GM18508 (cell line): ENCODE measurements at regions not wholly inside any gene's neighbourhood (a gene's known extent, or its start where the extent isn't known, plus 50 kb on each side); places are given as distances from the start of the nearest gene placed in this dataset.
"Not testable (repeated sequence)": the region's sequence is repeated elsewhere in the genome, so short reads cannot be mapped to it uniquely, and the experiment has no call there.

Experiments
- ATAC-seq: cut with Tn5 transposase; IDR thresholded peaks from one replicate; pipeline ENCODE4 v1.9.1; 2021; ENCODE audit warnings: moderate number of reproducible peaks; ENCODE audit not compliant: insufficient read depth, unreplicated experiment

DNA sequence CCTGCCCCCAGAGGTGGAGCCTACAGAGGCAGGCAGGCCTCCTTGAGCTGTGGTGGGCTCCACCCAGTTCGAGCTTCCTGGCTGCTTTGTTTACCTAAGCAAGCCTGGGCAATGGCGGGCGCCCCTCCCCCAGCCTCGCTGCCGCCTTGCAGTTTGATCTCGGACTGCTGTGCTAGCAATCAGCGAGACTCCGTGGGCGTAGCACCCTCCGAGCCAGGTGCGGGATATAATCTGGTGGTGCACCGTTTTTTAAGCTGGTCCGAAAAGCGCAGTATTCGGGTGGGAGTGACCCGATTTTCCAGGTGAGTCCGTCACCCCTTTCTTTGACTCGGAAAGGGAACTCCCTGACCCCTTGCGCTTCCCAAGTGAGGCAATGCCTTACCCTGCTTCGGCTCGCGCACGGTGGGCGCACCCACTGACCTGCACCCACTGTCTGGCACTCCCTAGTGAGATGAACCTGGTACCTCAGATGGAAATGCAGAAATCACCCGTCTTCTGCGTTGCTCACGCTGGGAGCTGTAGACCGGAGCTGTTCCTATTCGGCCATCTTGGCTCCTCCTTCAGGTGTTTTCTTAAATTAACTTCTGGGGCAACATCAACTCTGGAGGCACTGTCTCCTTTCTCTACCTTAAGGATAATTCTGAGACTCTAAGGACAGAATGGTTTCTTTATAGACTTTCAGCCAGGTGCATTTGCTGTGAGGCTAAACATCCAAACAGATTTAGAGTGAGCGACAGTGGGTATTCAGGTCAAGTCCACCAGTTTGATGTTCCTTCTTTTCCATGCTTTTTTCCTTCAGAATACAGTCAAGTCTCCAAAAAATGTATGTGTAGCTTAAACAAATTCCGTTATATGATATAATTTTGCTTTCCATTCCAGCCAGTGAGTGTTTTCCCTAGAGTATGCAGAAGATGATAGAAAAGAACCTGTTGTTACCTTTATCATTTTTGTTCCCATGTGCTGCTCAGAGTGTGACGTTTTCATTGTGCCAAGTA lies 170.8 kb downstream of the KCNRG start:
- not testable (repeated sequence) for ATAC-seq

DNA sequence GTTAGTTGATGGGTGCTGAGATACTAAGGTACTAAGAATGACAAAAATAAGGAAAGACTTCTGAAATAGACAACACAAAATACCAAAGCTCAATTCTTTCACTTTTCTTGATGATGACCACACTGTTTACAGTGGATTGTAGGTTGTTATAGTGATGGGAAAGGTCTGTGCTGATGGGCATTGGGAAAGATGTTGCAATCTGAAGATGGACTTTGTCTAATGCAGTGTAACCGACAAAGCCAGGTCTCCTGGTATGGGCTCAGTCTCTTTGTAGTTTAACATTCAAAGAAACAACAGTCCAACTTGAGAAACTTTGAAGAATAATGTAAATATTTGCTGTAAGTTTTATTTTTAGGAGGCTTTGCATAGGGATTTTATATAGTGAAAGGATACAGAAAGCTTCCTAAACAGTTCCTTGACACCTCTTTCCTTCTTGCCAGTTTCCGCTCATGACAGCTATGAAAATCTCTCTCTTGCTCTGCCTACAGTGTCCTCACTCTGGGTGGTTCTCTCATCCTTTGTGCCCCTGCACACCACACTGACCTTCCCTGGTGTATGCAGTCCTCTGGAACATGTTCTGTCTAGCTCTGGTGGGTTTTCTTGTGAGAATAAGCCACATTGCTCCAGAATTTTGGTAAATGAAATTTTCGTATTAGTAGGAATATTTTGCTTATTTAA lies 172.2 kb downstream of the KCNRG start:
- ATAC-seq, result no peak

DNA sequence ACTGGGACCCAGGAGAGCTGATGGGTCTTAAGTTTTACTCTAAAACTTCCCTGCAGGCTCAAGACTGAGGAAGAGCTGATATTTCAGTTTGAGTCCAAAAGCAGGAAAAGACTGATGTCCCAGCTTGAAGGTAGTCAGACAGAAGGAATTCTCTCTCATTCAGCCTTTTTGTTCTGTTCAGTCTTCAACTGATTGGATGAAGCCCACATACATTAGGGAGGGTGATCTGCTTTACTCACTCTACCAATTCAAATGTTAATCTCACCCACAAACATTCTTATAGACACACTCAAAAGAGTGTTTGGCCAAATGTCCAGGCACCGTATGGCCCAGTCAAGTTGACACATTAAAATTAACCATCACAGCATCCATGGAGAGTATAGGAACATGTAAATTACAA lies 173.5 kb downstream of the KCNRG start:
- ATAC-seq, result no peak

DNA sequence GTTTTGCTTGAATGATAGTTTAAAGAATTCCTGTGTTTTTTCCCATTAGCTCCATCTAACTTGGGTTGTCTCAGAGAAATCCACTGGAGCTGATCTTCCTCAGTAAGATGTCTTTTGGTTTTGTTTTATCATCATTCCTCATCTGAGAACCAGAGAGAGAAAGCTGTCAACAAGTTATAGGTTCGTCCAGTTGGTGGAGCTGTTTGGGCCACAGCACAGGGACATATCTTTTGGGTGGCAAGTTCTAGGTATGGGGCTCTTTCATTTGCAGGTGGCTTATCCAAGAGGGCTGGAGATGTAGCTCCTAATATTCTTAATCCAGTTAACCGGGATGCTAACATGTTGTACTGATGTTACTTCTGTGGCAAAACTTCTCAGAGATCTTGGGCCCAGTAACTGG lies 174.2 kb downstream of the KCNRG start:
- ATAC-seq, result no peak

DNA sequence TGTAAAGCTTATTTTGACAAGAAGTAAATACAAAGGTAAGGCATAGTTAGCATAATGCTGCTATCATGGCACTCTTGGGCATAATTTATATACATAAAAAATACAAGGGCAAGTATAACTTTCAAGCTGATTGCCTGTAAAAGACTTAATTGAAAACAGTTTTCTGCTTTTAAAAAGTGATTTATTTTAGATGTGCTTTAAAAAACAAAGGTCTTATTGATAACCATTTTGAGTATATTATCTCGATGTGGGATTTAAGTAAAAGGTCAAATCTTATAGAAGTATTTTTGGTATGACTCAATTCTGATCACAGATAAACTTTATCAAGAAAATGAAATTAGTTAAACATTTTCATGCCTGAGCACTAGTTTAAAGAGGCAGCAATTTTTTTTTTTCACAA lies 175.8 kb downstream of the KCNRG start:
- ATAC-seq, result no peak

DNA sequence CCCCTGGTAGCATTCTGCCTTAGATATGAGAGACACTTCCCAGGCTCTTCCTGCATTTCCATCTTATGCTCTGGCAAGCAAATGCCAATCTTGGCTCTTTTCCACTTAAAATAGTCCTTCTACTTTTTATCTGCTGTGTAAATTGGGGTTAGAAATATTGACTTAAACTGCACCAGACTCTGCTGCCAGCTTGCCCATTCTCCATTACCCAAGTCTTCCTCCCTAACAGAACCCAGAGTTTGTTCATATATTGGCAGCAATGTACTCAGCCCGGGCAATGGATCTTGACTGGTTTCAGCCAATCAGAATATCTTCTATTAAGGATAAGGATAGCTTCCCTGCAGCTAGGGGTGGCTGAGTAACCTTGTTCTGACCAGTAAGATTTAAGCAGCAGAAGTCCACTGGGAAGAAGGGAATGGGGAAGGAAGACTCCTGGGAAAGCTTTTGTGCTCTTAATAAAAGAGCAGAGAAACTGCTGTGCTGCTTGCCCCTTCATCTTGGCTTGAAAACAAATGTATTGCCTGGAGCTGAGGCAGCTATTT lies 177.1 kb downstream of the KCNRG start:
- no peak for ATAC-seq

DNA sequence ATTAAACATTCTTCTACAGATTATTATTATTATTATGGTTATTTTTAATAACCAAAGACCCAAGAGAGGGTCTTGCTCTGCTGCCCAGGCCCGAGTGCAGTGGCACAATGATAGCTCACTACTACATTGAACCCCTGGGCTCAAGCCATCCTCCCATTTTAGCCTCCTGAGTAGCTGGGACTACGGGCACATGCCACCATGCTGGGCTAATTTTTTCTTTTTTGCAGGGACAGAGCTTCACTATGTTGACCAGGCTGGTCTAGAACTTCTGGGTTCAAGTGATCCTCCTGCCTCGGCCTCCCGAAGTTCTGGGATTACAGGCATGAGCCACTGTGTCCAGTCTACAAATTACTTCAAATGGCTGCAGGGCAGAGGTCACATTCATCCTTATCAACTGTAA lies 179.8 kb downstream of the KCNRG start:
- ATAC-seq, result no peak

DNA sequence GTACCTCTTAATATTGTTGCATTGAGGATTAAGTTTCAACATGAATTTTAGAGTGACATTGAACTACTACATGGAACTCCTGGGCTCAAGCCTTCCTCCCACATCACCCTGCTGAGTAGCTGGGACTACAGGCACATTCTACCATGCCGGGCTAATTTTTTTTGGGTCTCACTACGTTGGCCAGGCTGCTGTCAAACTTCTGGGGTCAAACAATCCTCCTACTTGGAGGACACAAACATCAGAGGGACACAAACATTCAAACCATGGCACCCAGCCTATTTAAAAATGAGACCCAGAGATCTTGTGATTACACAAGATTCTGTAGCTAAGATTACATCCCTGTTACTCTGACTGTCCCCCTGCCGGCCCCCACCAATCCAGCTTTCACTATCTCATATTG lies 180.9 kb downstream of the KCNRG start:
- ATAC-seq, result no peak

DNA sequence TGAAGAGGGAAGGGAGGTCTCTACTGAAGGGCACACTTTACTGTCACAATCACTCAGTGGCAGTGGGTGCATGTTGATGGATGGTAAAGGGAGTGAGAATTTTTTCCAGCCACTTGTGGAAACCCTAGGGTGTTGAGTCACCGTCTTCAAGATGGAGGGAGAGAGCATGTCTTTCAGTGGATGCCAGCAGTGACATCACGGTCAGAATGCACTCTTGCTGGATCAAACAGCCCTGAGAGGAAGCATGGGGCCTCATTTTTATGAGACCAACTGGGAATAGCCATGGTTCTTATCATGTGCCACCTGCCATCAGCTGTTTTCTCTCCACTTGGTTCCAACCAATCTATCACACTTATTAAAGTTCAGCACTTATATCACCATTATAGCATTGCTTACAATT lies 182.5 kb downstream of the KCNRG start:
- no peak for ATAC-seq

DNA sequence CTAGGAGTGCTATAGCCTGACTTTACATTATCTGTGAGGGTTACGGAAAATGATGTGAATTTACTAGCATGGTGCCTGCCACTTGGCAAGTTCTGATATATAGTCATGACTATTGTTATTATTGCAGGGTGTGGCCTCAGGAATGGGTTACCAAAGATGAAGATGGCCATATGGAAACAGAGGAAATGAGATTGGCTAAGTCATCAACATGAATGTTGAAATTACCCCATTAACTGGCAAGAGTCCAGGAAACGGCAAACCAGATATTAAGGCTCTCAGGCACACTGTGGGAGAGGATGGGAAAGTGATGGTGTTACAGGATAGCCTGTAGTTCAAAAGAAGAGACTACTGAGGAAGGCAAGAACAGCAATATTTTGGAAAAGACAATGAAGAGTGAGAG lies 183.3 kb downstream of the KCNRG start:
- ATAC-seq, result no peak

DNA sequence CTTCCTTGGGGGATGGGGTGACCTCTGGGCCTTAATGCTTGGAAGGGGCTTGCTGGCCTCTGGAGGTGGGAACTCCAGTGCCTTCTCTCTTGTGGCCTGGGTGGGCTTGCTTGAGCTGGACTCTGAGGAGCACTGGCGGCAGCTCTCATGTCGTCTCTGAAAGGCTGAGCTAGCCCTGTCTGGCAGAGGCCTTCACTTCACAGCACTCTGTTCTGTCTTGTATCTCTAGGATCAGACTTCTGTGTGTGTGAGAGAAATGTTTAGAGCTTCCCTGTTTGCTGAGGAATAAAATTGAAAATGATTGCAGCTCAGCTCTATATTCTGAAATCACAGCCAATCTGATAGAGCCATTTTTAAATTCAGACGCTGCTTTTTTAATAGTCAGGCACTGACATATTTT lies 185.3 kb downstream of the KCNRG start:
- ATAC-seq, result no peak

DNA sequence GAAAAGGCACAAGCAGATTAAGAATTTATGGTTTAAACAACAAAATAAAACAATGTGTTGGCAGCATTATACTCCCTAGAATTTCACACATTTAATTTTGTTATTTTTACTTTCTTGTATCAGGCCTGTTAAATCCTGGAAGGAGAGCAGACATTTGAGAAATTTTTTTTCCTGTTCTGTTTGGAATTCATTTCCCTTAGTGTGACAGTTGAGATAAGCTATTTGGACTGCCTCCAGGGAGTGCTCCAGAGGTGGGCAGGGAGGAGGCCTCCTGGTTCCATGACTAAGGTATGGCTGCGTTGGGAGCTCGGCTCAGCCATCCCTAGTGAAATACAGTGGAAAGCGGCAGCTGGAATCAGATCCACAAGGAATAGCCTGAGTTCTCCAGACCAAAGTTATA lies 185.7 kb downstream of the KCNRG start:
- no peak for ATAC-seq

DNA sequence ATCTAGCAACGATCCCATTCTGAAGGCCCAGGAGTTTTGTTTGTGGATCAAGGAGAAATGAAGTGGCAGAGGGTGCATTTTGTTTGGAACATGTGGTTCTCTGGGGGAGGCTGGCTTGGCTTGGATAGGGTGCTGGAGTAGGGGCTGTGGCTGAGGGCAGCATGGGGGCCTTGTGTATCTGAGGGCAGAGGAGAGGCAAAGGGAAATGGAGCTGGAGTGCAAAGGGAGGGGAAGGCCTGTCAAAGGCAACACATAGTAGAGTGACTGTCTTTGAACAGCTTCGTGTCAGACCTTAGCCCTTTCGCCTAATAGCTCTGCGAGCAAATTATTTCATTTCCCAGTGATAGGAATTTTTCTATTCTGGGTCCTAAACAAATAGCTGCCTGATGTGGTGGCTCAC lies 187.2 kb downstream of the KCNRG start:
- ATAC-seq, result no peak

DNA sequence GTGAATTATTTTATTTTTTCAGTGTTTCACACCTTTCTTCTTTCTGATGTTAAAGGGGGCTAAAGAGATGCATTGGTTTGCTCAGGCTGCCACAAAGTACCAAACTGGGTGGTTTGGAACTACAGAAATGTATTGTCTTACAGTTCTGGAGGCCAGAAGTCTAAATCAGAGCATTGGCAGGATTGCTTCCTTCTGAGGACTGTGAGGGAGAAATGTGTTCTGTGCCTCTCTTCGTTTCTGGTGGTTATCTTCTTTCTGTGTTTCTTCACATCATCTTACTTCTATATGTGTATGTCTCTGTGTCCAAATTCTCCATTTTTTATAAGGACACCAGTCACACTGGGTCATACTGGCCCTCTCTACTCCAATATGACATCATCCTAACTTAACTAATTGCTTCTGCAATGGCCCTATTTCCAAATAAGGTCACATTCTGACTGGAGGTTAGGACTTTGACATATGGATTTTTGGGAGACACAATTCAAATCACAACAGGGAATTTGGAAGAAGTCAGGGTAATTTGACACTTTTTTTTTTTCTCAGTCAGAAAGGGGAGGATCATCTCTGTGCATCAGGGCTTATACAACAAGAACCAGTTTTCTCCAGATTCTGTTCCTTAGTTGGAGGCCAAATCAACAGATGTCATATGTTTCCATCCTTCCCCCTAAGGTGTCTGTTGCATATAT lies 188.2 kb downstream of the KCNRG start:
- no peak for ATAC-seq

DNA sequence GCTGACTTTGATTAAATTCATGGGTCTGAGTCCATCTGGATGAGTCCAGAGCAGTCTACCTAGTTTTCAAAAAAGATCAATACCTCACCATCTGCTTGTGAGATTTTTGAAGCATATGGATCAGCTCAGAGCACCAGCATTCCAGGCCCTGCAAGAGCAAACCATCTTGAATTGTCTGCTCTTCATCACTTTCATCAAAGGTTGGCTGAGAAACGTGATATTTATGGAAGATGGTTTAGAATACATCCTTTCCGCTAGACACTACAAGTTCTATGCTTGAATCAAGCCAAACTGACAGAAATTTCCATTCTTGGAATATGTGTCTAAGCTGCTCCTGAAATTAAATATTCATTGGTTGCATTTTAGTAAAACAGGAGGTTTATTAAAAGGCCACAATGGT lies 190.3 kb downstream of the KCNRG start:
- no peak for ATAC-seq

DNA sequence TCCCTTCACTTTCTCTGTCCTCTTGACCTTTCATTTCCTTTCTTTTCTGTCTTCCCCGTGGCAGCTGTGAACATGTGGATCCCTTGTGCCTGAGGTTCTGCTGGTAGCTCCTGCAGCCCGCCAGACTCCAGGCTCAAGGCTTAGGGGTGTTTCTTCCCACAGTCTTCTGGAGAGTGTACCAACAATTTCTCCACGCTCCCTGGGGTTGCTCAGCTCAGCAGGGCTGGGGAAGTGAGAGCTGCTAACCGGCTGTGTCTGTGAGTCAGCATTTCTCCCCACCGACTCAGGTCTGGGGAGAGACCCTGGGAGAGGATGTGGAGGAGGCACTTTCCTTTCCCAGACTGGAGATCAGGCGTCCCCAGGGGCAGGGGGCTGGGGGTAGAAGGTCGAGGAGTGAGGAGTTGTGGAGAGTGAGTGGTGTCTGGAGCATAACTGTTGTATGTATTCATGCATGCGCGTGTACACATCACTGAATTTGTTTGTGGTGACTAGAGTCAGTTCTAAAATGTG lies 193.6 kb downstream of the KCNRG start:
- no peak for ATAC-seq

DNA sequence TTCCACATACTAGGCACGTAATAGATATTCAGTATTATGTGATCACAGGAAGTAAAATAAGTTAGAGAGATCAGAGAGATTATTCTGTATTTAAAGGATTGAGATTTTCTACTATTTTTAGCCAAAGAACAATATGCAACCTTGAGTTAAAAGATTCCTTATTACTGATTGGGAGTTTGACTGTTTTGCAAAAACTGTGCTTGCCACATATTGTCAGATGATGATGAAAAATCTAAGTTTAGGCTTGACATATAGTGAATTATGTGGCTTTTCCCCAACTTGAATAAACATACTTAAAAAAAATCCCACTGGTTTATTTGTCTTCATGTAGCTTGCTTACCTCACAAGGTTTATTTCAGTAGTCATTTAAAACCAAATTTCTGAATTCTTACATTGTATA lies 194.4 kb downstream of the KCNRG start:
- ATAC-seq, result no peak

DNA sequence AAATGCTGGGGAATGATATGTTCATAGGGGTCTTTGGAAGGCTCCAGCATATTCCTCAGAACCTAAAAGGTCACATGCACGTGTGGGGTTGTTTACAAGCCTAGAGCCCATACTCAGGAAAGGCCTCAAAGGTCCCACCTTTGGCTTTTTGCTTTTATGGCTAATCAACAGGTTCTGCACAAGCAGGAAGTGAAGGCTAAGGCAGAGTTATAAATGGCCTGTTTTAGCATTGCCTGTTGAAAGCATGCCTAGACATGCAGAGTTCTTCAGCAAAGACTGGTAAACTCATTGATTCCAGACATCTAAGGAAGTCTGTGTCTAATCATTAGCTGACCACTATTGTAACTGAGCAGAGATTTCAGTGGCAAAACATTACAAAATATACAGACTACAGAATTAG lies 198.3 kb downstream of the KCNRG start:
- no peak for ATAC-seq

DNA sequence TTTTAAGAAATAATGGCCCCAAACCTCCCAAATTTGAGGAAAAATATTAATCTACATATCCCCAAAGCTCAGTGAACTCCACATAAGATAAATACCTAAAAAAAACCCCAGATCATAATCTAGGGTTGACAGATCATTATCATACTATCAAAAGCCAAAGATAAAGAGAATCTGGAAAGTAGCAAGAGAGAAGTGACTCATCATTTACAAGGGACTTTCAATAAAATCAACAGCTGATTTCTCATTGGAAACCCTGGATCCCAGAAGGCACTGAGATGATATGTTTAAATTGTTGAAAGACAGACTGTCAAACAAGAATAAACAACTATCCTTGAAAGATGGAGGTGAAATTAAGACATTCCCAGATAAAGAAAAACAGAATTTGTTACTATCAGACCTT lies 199.3 kb downstream of the KCNRG start:
- ATAC-seq, result no peak

DNA sequence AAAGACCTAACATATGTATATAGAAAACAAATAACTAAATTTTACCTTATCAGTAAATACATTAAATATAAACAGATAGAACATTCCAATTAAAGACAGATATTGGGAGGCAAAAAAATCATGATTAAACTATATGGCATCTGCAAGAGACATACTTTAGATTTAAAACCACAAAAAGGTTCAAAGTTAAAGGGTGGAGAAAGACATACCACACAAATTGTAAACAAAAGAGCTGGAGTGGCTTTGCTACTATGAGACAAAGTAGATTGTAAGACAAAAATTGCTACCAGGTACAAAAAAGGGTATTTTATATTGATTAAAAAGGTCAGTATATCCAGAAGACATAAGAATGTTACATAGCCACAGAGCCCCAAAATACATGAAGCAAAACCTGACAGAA lies 200.2 kb downstream of the KCNRG start:
- ATAC-seq, result no peak

DNA sequence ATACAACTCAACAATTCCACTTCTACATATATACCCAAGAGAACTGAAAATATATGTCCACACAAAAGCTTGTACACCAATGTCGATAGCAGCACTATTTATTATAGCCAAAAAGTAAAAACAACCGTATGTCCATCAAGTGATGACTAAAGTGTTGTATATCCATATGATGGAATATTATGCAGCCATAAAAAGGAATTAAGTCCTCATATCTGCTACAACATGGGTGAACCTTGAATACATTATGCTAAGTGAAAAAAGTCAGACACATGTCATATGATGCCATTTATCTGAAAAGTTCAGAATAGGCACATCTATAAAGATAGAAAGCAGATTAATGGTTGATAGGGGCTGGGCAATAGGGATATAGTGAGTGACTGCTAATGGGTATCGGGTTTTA lies 204.5 kb downstream of the KCNRG start:
- no peak for ATAC-seq
